Neural cell (in vitro differentiated cells): ENCODE measurements at regions not wholly inside any gene's neighbourhood (a gene's known extent, or its start where the extent isn't known, plus 50 kb on each side); places are given as distances from the start of the nearest gene placed in this dataset.
"Not testable (repeated sequence)": the region's sequence is repeated elsewhere in the genome, so short reads cannot be mapped to it uniquely, and the experiment has no call there.

Experiments
- H2AFZ ChIP-seq: fragments of 200-600, 300-800 bp; sonication (generic), shearing (Covaris generic); 2 replicates; pipeline ENCODE4 v1.6.0; 2014; ENCODE audit warnings: low read depth, mild to moderate bottlenecking, antibody characterized with exemption, low read length, moderate library complexity
- H3F3A ChIP-seq: fragments of 200-600 bp; shearing (Covaris generic); 2 replicates; pipeline ENCODE4 v1.6.1; 2016; ENCODE audit warnings: mild to moderate bottlenecking, moderate library complexity, mixed read lengths, antibody characterized with exemption, low read length; ENCODE audit not compliant: insufficient read depth, poor library complexity, severe bottlenecking
- H3K27ac ChIP-seq: fragments of 200-600, 300-800 bp; sonication (generic), shearing (Covaris generic); 2 replicates; pipeline ENCODE4 v1.5.1; 2014; ENCODE audit warnings: mild to moderate bottlenecking, low read length, moderate library complexity
- H3K27me3 ChIP-seq: fragments of 300-800, 200-600 bp; sonication (generic), shearing (Covaris generic); 2 replicates; pipeline ENCODE4 v1.6.0; 2014; ENCODE audit warnings: mild to moderate bottlenecking, low read depth, low read length, moderate library complexity; ENCODE audit not compliant: insufficient read depth
- H3K36me3 ChIP-seq: fragments of 300-800, 200-600 bp; sonication (generic), shearing (Covaris generic); 2 replicates; pipeline ENCODE4 v1.5.1; 2014; ENCODE audit warnings: mild to moderate bottlenecking, antibody characterized with exemption, low read length, moderate library complexity; ENCODE audit not compliant: insufficient read depth
- H3K4me2 ChIP-seq: fragments of 300-800, 200-600 bp; sonication (generic), shearing (Covaris generic); 2 replicates; pipeline ENCODE4 v1.6.0; 2014; ENCODE audit warnings: mild to moderate bottlenecking, low read length
- H3K4me3 ChIP-seq: fragments of 300-800, 200-600 bp; sonication (generic), shearing (Covaris generic); 2 replicates; pipeline ENCODE4 v1.5.1; 2014; ENCODE audit warnings: mild to moderate bottlenecking, low read length, moderate library complexity
- H3K79me2 ChIP-seq: fragments of 200-600 bp; shearing (Covaris generic); replicated peaks from 2 replicates; pipeline ENCODE4 v1.6.0; 2014; ENCODE audit warnings: mild to moderate bottlenecking, low read length, moderate library complexity; ENCODE audit not compliant: insufficient read depth
- H3K9ac ChIP-seq: fragments of 300-800, 200-600 bp; sonication (generic), shearing (Covaris generic); 2 replicates; pipeline ENCODE4 v1.6.1; 2016; ENCODE audit warnings: mild to moderate bottlenecking, low read length, mixed read lengths
- H3K9me2 ChIP-seq: fragments of 200-600 bp; shearing (Covaris generic); 2 replicates; pipeline ENCODE4 v1.6.1; 2016; ENCODE audit warnings: mild to moderate bottlenecking, low read length, mixed read lengths; ENCODE audit not compliant: insufficient read depth
- H3K9me3 ChIP-seq: fragments of 200-600, 300-800 bp; sonication (generic), shearing (Covaris generic); 2 replicates; pipeline ENCODE4 v1.6.1; 2016; ENCODE audit warnings: mild to moderate bottlenecking, mixed run types, low read length, moderate library complexity, mixed read lengths
- H4K20me1 ChIP-seq: fragments of 200-600 bp; shearing (Covaris generic); 2 replicates; pipeline ENCODE4 v1.6.1; 2016; ENCODE audit warnings: mild to moderate bottlenecking, mixed run types; ENCODE audit not compliant: insufficient read depth
- EP300 ChIP-seq: fragments of 450-650 bp; conservative IDR thresholded peaks from 2 replicates; pipeline ENCODE4 v1.6.1; 2014; ENCODE audit warnings: antibody characterized with exemption, mild to moderate bottlenecking, moderate library complexity; ENCODE audit not compliant: poor library complexity, severe bottlenecking
- EZH2 ChIP-seq: fragments of 200-600, 300-800 bp; shearing (Covaris generic), sonication (generic); IDR thresholded peaks from 2 replicates; pipeline ENCODE4 v1.6.1; 2014; ENCODE audit warnings: antibody characterized with exemption, low read length, borderline replicate concordance, mild to moderate bottlenecking; ENCODE audit not compliant: insufficient read depth, poor library complexity, severe bottlenecking
- MXI1 ChIP-seq: fragments of 450-650 bp; conservative IDR thresholded peaks from 2 replicates; pipeline ENCODE4 v1.6.1; 2014; ENCODE audit warnings: antibody characterized with exemption, mild to moderate bottlenecking; ENCODE audit not compliant: poor library complexity, severe bottlenecking
- RAD21 ChIP-seq: fragments of 450-650 bp; conservative IDR thresholded peaks from 2 replicates; pipeline ENCODE4 v1.6.1; 2014; ENCODE audit warnings: antibody characterized with exemption, mild to moderate bottlenecking, moderate library complexity
- SMC3 ChIP-seq: fragments of 450-650 bp; conservative IDR thresholded peaks from 2 replicates; pipeline ENCODE4 v1.6.1; 2014; ENCODE audit warnings: antibody characterized with exemption, mild to moderate bottlenecking, moderate library complexity; ENCODE audit not compliant: poor library complexity
- TAF1 ChIP-seq: IDR thresholded peaks from 2 replicates; pipeline ENCODE4 v1.6.1; 2012; ENCODE audit warnings: low read depth
- TF ChIP-seq, protein P1 (sequence below): IDR thresholded peaks from 2 replicates; pipeline ENCODE4 v1.6.1; 2012; ENCODE audit warnings: borderline replicate concordance
- TF ChIP-seq, protein P2 (sequence below): fragments of 450-650 bp; IDR thresholded peaks from 2 replicates; pipeline ENCODE4 v1.5.1; 2014; ENCODE audit warnings: antibody characterized with exemption, mild to moderate bottlenecking, moderate library complexity; ENCODE audit not compliant: poor library complexity, severe bottlenecking

DNA sequence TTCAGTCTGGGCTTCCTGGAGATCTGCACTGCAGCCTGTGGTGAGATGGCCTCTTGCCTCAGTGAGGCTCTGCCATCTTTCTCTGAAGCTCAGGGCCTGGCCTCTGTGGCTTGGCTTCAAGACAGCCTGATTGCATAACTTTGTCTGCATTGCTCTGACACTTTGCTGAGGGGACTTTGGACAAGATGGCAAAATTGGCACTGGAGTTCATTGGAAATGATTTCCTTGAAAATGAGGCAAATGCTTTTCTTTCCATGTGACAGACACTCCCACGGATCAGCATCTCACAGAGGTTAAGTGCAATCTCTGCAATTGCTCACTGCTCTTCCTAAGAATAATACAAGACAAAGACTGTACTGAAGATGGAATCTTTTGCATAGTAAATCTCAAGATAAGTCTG lies 166.8 kb downstream of the KCNS3 start:
- Histone ChIP-seq H3K27me3 (no peaks in the 10 kb centered on the region), H4K20me1 (no peaks in the 10 kb centered on the region), H3K4me2 (no peak overlapping the region), H3K9me2 (no peaks in the 10 kb centered on the region), H2AFZ (no peak overlapping the region), H3K9me3 (no peaks in the 10 kb centered on the region), H3F3A (no peaks in the 10 kb centered on the region), H3K27ac (no peak overlapping the region), H3K79me2 (no peaks in the 10 kb centered on the region), H3K36me3 (no peaks in the 10 kb centered on the region), H3K4me3 (no peak overlapping the region), H3K9ac (no peak overlapping the region)
- TF ChIP-seq EP300, result no peak
- no peak for TF ChIP-seq EZH2
- TF ChIP-seq MXI1, result no peak
- TF ChIP-seq, protein P1, sequence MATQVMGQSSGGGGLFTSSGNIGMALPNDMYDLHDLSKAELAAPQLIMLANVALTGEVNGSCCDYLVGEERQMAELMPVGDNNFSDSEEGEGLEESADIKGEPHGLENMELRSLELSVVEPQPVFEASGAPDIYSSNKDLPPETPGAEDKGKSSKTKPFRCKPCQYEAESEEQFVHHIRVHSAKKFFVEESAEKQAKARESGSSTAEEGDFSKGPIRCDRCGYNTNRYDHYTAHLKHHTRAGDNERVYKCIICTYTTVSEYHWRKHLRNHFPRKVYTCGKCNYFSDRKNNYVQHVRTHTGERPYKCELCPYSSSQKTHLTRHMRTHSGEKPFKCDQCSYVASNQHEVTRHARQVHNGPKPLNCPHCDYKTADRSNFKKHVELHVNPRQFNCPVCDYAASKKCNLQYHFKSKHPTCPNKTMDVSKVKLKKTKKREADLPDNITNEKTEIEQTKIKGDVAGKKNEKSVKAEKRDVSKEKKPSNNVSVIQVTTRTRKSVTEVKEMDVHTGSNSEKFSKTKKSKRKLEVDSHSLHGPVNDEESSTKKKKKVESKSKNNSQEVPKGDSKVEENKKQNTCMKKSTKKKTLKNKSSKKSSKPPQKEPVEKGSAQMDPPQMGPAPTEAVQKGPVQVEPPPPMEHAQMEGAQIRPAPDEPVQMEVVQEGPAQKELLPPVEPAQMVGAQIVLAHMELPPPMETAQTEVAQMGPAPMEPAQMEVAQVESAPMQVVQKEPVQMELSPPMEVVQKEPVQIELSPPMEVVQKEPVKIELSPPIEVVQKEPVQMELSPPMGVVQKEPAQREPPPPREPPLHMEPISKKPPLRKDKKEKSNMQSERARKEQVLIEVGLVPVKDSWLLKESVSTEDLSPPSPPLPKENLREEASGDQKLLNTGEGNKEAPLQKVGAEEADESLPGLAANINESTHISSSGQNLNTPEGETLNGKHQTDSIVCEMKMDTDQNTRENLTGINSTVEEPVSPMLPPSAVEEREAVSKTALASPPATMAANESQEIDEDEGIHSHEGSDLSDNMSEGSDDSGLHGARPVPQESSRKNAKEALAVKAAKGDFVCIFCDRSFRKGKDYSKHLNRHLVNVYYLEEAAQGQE, result no peak
- TF ChIP-seq RAD21, result no peak
- TF ChIP-seq SMC3, result no peak
- TF ChIP-seq TAF1, result no peak
- TF ChIP-seq, protein P2, sequence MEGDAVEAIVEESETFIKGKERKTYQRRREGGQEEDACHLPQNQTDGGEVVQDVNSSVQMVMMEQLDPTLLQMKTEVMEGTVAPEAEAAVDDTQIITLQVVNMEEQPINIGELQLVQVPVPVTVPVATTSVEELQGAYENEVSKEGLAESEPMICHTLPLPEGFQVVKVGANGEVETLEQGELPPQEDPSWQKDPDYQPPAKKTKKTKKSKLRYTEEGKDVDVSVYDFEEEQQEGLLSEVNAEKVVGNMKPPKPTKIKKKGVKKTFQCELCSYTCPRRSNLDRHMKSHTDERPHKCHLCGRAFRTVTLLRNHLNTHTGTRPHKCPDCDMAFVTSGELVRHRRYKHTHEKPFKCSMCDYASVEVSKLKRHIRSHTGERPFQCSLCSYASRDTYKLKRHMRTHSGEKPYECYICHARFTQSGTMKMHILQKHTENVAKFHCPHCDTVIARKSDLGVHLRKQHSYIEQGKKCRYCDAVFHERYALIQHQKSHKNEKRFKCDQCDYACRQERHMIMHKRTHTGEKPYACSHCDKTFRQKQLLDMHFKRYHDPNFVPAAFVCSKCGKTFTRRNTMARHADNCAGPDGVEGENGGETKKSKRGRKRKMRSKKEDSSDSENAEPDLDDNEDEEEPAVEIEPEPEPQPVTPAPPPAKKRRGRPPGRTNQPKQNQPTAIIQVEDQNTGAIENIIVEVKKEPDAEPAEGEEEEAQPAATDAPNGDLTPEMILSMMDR, result no peak

DNA sequence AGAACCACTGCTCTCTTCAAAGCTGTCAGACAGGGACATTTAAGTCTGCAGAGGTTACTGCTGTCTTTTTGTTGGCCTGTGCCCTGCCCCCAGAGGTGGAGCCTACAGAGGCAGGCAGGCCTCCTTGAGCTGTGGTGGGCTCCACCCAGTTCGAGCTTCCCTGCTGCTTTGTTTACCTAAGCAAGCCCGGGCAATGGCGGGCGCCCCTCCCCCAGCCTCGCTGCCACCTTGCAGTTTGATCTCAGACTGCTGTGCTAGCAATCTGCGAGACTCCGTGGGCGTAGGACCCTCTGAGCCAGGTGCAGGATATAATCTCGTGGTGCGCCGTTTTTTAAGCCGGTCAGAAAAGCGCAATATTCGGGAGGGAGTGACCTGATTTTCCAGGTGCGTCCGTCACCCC lies 138.9 kb downstream of the KCNS3 start:
- not testable (repeated sequence) for H3K4me2 ChIP-seq, H3K27ac ChIP-seq, H3K9me3 ChIP-seq, H3K27me3 ChIP-seq, H3K9me2 ChIP-seq, H3K4me3 ChIP-seq, H4K20me1 ChIP-seq, H3F3A ChIP-seq, H3K36me3 ChIP-seq, H3K9ac ChIP-seq, H3K79me2 ChIP-seq, H2AFZ ChIP-seq

DNA sequence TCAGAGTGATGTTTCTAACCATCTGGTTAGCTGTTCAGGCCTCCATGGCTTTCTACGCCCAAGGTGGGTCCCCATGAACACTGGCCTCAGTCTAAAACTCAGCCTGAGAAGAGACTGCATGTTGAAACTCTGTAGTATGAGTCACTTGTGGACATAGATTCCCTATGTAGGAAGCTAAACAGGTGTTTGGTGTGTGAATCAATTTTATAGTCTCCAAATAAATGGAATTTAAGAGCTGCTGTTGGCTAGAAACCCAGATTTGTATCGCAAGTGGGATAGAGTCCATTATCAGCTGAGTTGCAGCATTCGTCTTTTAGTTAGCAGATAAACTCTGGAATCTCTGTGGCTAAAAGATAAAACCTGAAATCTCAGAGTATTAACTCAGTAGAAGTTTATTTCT lies 131.4 kb downstream of the KCNS3 start:
- Histone ChIP-seq H3K79me2 (no peaks in the 10 kb centered on the region), H3K36me3 (no peaks in the 10 kb centered on the region), H3K27me3 (no peaks in the 10 kb centered on the region), H3K9ac (no peak overlapping the region), H3K27ac (no peak overlapping the region), H3K9me2 (no peaks in the 10 kb centered on the region), H3K9me3 (no peaks in the 10 kb centered on the region), H3F3A (no peaks in the 10 kb centered on the region), H2AFZ (no peak overlapping the region), H3K4me2 (no peak overlapping the region), H4K20me1 (no peaks in the 10 kb centered on the region), H3K4me3 (no peak overlapping the region)
- TF ChIP-seq, protein P2, result no peak
- TF ChIP-seq SMC3 (no peak), EP300 (no peak), MXI1 (no peak)
